ENCODE measurements at regions not wholly inside any gene's neighbourhood (a gene's known extent, or its start where the extent isn't known, plus 50 kb on each side); places are given as distances from the start of the nearest gene placed in this dataset.

DNA sequence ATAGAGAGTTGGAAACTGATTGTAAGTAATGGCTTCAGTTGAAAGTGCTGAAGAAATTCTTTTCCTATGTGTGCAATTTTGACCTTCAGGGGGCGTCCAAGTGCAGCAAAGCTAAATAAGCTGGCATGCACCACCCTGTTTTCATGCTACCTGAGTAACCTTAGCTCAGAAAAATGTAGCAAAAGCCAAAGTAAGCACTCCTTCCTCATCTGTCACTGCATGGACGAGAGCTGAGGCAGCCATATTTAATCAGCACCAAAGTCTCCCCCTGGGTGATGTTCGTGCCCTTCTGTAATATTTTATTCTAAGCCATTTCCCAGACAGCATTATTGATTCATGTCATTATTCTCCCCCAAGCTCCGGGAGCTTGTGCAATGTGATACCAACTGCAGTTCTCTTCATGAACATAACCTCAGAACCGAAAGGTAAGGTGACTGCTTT lies 123.1 kb downstream of the RPS12 start:
- DNase-seq, result no peak

DNA sequence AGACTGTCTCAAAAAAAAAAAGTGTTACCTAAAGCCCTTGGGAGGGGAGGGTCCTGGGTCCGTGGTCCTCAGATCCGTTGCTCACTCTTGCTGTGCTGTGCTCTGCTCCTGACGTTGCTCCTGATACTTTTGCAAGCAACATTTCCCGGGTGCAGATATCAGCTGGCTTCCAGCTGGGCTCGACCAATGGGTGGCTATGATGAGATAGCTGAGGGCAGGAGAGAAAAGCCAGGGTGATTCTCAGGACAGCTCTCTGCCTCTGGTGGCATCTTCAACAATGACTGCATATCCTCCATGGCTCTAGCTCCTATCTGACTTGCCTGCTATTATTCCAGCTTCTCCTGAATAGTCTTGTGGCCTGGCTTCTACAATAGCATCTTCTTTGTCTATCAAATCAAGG lies 134.5 kb downstream of the RPS12 start:
- no peak for DNase-seq

DNA sequence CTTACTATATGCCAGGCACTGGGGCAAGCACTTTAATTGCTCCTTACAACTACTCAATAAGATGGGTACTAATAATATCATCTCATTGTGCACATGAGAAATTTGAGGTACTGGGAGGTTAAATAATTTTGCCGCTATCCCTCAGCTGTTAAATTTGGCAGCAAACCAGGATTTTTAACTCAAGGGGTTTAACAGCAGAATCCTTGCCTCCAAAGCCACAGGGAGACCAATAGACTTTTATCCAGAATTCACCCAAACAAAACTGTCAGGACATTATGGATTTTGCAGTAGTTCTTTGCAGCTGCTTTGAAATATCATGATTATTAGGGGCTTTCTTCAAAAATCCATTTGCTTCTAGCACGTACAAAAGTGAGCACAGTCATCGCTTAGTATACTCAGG lies 136.2 kb downstream of the RPS12 start:
- no peak for DNase-seq

DNA sequence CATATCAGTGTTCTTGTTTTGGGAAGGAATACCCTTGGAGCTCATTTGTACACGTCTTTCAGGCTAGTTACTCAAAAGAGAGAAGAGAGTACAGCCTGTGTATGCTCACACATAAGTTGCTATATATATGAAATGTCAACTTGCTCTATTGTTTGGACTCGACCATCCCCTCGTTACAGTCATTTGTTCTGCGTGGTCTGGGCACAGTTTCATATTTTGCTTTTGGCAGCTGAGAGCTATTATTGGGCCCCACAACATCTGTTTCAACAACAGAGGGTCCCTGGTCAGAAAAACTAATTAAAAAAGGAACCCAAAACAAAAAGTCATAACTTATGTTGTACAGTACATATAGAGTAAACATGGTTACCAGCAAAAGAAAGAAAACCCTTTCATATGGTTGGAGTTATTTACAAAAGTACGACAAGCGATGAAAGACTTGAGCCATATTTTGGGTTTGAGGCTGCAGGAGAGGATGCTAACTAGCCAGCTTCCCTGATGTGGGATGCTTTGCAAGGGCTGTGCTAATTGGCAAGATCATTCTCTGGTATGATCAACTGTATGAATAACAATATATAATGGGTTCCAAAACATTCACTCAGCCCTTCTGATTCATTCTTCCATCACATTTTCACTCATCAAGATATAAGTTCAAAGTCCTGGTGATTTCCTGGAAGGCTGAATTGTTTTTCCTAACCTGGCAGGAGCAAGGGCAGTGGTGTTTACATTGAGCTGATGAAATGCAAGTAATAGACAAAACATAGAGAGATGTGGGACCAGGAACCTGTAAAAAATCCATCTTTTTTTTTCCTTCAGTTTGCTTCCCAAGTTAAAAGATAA lies 137.9 kb downstream of the RPS12 start:
- no peak for DNase-seq

DNA sequence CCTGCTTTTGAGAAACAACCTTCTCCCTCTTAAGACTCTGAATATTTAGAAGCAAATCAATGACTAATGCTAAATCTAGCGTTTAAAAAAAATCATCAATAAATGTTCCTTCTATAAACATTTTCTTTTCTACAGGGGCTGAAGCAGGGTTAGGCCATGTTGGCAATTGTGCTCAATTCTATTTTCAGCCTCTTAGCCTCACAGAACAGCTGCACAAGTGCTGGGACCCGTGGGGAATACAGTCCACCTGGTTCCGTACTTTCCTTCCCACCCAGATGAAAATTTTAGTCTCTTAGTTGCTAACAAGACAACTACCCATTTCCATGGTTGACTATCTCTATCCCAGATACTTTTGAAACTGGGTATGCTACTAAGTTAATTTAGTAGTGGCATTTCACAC lies 138.6 kb downstream of the RPS12 start:
- DNase-seq, result peak; percentile 62

DNA sequence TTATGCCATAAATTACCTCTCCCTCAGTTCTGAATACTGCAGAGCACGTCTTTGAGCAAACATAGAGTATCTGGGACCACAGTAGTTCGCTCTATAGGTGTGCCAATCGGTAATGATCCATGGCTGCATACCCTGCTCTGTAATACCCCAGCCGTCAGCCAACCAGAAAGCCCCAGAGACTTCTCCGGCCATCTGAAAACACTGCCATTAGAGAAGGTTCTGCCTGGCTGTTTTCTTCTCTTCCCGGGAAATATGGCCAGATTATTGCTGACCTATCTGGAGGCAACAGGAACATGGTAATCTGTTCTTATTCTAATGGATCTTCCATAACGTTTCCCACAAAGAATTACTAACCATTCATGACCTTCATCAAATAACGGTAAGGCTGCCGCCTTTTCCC lies 139.9 kb downstream of the RPS12 start:
- DNase-seq, result no peak

DNA sequence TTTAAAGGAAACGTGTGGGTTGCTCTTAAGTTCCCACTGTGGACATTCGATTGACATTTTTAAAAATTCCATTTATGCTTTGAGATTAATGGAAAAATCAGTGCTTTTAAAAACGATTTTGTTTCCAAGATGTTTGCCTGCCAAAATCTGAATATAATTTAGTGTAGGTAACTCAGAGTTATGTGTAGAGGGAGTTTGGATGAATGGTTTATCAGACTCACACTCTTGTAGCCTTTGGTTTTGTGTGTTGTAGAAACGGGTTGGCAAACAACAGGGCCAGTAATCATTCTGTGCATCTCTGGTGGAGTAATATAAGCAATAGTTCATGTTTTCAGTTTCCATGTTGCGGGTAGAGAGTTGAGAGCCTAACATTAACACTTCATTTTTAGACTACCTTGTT lies 140.6 kb downstream of the RPS12 start:
- DNase-seq, result no peak

DNA sequence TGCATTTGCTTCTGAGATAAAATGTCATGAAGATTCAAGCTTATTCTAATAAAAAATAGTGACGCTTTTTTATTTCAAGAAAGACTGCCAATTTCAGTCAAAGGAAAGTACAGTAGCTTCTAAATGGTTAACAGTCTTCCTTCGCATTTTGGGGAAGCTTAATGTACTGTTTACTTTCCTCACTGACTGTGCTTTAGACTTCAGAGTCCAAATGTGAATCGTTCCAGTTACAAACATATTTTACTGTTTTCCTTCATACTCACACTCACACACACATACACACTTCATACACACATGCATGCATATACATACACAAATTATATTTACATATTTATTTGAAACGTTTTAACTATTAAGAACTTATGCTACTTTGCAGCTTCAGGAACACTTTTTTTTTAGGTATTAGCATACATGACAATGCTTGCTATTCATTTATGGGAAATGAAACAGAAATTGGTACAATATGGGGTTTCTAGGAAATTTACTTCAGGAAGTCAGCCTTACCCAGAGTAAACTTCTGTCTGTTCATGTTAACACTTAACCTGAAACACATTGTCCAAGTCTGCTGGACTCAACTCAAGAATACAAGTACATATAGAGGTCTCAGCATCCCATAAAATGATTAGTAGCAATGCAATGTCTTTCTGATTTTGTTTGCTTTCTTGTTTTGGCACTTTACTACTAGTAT lies 145.4 kb downstream of the RPS12 start:
- no peak for DNase-seq

DNA sequence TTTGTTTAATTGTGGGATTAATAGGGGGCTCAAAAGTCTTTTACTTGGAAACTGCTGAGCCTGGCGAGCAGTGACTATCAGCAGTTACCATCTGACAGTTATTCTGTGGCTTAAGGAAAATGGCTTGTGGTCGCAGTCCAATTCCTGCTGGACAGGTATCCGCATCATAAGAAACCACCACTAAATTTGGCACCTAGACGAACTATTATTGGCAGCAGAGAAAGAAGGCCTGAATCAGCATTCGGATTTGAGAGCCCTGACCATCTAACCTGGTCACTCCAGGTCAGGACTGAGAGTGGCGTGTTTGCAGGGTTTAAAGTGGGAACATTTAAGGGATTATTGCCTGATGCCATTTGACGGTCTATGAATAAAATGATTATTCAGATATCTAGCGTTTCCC lies 146.4 kb downstream of the RPS12 start:
- no peak for DNase-seq

DNA sequence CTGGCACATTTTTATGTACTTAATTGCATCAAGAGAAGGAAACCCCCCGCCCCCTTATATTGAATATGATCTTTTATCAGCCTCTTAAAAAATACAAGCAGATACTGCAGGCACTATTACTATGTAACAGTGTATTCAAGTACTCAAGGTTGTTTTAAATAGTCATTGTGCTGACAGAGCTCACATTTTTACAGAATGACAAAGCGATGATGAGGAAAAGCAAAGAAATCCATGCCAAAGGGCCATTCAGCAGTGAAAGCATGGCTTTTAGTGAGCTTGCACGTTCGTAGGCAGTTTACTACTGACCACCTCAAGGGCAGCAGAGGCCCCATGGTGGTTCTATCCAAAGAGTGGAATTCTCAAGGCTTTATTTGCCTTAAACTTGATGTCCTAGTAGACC lies 146.8 kb downstream of the RPS12 start:
- no peak for DNase-seq

DNA sequence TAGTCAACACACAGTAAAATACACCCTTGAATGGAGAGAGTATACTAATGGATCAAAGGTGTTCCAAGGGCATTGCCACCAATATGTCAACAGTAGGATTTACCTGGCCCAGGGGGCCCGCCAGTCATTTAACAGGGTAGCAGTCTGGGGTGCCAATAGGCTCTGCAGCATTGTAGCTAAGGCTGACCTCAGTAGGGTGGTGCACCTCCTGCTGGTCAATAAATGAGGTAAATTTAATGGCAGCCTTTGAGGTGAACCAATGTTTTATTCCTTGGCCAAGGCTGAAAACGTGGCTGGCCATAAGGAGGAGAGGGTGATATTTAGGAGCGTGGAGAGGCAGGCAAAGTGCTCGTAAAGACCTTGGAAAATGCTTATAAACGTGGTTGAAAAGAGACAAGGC lies 147.2 kb downstream of the RPS12 start:
- no peak for DNase-seq

DNA sequence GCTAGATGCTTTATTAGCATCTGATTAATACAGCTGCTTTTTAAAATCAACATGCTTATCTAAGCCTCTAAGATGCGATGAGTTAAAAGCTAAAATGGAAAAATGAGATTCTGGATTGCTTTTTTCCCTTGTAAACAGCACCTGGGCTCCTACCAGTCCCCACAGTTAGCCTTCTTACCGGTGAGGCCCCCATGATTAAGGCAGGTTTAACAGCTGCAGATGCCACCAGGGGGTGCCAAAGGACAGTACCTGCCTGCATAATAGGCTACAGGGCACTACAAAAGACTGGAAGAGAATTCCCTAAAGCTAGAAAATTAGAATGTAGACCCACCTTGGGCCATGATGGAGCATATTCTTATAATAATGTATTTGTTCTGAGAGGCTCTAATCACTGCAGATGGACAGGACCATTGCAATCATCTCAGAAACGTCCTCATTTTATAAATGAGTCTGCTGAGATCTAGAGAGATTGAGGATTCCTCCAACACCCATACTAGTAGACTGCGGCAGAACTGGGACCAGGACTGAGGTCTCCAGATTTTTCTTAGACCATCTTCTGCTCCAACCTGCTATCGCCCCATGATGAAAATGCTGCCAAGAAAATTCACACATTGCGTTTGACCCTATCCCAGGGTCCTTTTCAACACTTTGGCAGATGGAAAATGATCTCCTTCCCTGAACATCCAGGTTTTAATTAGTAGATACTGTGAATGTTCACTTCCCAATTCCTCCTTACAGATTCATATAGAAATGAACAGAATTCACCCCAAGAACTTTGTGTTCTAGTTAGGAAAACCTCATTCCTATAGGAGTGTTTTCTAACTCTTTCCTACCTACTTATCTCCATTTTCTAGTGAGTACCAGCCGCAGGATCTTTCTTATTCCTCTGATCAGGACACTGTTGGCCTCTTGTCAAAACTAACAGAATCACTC lies 148.8 kb downstream of the RPS12 start:
- DNase-seq, result peak; percentile 66

DNA sequence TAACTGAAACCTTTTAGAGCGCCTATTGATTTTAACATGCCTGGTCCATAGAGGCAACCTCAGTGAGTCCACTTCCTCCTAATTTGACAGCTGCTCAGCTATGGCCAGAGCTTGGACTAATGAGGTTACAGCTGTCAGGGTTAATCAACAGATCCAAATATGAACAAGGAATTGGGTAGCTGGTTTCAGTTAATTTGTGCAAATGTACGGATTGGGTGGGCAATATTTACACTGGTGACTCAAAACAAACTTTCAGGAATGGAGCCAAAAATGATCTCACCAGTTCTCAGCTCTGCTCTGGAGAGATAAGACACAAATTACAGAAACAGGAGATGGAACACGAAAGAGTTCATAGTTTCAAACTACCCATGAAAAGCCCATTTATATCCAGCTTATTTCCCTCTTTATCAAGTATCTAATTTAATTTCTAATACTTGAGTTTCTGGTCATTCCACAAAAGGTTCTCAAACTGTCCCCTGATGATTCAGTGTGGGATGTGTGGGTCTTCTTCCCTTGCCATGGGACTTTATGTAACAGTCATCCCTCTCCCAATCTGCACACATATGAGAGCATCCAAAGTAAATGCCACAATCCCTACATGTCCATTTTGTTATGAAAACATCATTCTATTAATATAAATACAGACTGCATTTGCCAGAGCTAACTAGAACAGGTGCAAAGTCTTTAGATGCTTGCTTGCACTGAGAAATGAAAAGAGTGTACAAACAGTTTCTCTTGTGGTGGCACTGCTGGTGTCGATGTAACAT lies 149.9 kb downstream of the RPS12 start:
- no peak for DNase-seq

DNA sequence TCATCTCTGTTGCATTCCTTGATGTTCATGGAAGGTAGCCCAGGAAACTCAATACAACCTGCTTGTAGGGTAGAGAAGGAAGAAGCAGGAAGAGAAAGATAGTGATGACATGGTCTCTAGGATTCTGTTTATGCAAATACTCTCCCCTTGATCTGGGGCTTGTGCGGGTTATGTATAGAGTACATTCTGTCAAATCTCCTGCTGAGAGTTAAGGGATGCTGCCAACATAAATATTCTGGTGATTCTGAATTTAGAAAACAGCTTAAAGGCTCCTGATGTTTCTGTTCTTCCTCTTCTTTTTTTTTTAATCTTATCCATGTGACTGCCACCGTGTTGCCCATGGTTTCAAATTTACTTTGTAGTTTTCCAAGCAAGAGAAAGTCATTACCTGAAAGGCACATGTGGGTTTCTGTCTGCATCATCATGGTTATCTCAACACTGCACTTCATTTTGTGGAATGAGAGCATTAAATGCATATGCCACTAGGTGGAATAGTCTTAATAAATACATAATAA lies 150.6 kb downstream of the RPS12 start:
- no peak for DNase-seq

DNA sequence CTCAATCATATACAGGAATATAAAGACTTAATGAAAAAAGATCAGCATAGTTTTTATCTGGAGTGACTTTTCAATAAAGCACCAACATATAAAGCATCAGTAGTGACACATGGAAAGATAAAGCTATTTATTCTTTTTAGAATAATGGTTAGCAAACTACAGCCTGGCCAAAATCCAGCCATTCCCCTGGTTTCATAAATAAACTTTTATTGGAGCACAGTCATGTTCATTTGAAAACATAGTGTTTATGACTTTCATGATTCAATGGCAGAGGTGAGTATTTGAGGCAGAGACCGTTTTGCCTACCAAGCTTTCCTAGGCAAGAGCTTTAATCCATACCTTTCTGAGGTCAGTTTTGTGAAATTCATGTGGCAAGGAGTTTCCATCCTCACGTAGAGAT lies 153.5 kb downstream of the RPS12 start:
- DNase-seq, result no peak

DNA sequence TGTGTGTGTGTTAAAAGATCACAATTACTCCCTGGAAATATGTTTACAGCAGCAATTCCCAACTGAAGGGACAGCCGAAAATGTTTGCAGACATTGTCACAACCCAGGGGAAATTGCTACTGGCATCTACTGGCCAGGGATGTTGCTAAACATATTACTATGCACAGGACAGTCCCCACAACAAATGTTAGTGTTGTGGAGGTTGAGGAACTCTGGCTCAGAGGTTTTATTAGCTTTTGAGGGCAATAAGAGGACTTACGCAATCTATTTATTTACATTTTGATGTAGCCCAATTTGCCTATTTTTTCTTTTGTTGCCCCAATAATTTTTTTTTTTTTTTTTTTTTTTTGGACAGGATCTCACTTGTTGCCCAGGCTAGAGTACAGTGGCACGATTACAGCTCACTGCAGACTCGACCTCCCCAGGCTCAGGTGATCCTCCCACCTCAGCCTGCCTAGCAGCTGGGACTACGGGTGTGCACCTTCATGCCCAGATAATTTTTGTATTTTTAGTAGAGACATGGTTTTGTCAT lies 154.1 kb downstream of the RPS12 start:
- no peak for DNase-seq

DNA sequence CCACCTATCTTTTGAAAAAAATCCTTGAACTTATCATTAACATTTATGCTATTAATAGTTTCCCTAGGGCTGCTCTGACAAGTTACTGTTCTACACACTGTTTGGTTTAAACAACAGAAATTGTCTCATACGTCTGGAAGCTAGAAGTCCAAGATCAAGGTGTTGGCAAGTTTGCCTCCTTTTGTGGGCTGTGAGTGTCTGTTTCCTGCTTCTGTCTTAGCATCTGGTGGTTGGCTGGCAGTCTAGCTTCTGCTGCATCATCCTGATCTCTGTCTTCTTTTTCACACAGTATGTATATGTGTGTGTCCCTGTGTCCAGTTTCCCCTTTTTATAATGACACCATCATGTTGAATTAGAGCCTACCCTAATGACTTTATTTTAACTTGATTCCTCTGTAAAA lies 154.8 kb downstream of the RPS12 start:
- DNase-seq, result no peak

DNA sequence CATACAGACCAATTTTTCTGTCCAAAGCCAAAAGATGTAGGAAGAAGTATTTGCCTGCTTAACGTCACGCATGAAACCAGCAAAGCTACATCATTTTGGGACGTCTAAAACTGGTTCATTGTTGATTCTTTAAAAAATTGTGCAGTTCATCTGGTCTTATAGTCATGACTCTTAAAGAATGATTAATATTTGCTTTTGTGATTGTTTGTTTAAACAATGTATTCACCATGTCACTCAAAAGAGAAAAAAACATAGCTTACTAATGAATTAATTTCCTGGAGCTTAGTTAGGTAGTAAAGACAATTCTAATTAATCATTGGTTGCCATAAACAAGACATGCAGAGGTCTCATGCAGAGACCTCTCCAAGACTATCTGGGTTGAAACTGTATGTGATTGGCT lies 157.3 kb downstream of the RPS12 start:
- DNase-seq, result no peak

DNA sequence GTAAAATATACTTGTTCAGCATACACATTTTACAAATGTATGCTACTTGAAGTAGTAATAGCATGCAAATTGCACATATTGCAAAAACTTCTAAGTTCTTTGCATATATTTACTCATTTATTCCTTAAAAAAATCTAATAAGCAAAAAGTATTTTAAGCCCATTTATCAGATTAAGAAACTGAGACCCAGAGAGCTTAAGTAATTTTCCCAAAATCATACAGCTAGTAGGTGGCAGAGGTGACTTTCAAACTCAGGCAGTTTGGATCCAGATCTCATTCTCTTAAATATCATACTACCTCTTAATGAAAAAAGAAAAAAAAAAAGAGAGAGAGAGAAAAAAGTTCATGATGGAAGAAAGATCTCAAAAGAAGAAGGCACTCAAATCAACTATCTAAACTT lies 157.9 kb downstream of the RPS12 start:
- no peak for DNase-seq

DNA sequence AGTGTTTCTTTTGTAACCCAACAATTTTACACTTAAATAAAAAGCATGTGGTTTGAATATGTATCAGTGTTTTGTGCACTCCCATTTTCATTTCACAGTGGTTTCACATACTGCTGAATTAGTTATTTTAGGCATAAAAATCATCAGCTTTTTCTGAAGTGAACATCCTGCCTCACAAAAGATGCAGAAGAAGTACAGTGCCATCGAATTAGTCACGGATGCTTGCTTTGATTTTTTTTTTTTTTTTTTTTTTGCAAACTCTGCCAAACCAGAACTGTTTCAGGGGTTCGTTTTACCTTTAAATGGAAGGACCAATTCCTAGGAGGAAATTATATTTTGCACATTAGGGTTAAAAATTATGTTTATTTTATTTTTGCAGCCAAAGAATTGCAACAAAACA lies 158.6 kb downstream of the RPS12 start:
- no peak for DNase-seq

DNA sequence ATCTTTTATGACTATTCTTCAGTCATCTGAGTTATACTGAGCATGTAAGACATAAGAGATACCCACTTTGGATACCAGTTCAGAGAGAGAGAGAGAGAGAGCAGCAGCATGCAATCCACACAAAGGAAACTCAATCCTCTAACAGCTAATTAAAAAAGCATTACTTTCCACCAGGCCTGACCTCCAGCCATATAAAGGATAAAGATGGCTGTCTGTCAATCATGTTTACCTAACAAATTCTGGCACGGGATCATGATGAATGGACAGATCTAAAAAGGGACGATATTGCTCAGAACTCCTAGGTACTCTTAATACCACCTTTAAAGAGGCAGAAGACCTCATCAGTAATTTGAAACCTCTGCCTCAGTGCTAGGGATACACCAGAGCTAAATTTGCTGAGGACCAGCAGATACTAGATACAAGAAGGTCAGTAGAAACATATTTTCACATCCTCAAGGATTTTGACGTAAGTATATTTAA lies 159.2 kb downstream of the RPS12 start:
- no peak for DNase-seq

DNA sequence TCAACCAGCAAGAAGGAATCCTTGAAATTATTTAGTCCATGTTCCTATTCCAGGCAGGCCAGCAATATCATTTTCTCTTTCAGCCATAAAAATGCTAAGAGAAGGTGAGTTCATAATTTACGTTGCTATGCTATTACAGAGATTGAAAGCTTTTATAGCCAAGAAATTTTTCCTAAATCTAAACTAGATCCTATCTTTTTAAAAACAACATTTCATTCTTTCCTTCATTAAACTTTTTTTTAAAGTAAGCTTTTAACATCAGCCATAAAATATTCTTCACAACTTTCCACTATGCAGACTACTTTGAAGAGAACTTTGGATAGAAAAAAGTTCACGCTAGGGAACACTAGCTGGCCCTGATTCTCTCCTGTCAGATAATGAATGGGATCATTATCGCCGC lies 159.8 kb downstream of the RPS12 start:
- no peak for DNase-seq

Measured in femur (tissue), 1 donor.